Endothelial cell (in vitro differentiated cells): ENCODE measurements at regions not wholly inside any gene's neighbourhood (a gene's known extent, or its start where the extent isn't known, plus 50 kb on each side); places are given as distances from the start of the nearest gene placed in this dataset.
"Not testable (repeated sequence)": the region's sequence is repeated elsewhere in the genome, so short reads cannot be mapped to it uniquely, and the experiment has no call there.

Experiments used
- DNase-seq: peaks from one replicate; pipeline ENCODE4 v3.0.0; 2021; ENCODE audit warnings: low spot score
- H3K27ac Mint-ChIP-seq: one replicate; pipeline ENCODE4 v1.8.0; 2021; ENCODE audit warnings: mixed read lengths, inconsistent platforms; ENCODE audit not compliant: unreplicated experiment
- H3K27me3 Mint-ChIP-seq: one replicate; pipeline ENCODE4 v1.8.0; 2021; ENCODE audit warnings: mild to moderate bottlenecking, moderate library complexity, mixed read lengths, inconsistent platforms; ENCODE audit not compliant: unreplicated experiment
- H3K36me3 Mint-ChIP-seq: one replicate; pipeline ENCODE4 v1.8.0; 2021; ENCODE audit warnings: mild to moderate bottlenecking, low read depth, mixed read lengths, inconsistent platforms; ENCODE audit not compliant: unreplicated experiment
- H3K4me1 Mint-ChIP-seq: one replicate; pipeline ENCODE4 v1.8.0; 2021; ENCODE audit warnings: mild to moderate bottlenecking, mixed read lengths, inconsistent platforms; ENCODE audit not compliant: unreplicated experiment
- H3K4me3 Mint-ChIP-seq: one replicate; pipeline ENCODE4 v1.8.0; 2021; ENCODE audit warnings: mild to moderate bottlenecking, mixed read lengths, inconsistent platforms; ENCODE audit not compliant: unreplicated experiment
- H3K9me3 Mint-ChIP-seq: one replicate; pipeline ENCODE4 v1.8.0; 2021; ENCODE audit warnings: mixed read lengths, inconsistent platforms; ENCODE audit not compliant: unreplicated experiment
- TF ChIP-seq, protein P1 (sequence below): fragments of 200-600 bp; sonication (generic); IDR thresholded peaks from one replicate; pipeline ENCODE4 v1.5.0; 2021; ENCODE audit warnings: antibody characterized with exemption; ENCODE audit not compliant: unreplicated experiment

DNA sequence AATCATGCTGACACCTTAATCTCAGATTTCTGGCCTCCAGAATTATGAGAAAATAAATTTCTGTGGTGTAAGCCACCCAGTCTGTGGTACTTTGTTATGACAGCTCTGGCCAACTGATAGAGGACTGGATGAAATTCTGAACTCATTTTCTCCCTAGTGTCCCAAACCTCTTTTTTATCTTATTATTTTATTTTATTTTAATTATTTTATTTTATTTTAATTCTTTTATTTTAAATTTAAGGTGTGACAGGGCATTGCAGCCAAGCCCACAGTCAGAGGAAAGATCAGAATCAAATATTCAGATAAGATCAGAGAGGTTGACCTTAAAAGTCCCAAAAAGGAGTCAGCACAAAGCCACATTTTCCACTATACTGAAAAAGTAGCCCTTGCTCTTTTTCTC, 228.1 kb downstream of the TFEC start:
- no peaks in the 10 kb centered on the region for H3K9me3 Mint-ChIP-seq
- TF ChIP-seq, protein P1, sequence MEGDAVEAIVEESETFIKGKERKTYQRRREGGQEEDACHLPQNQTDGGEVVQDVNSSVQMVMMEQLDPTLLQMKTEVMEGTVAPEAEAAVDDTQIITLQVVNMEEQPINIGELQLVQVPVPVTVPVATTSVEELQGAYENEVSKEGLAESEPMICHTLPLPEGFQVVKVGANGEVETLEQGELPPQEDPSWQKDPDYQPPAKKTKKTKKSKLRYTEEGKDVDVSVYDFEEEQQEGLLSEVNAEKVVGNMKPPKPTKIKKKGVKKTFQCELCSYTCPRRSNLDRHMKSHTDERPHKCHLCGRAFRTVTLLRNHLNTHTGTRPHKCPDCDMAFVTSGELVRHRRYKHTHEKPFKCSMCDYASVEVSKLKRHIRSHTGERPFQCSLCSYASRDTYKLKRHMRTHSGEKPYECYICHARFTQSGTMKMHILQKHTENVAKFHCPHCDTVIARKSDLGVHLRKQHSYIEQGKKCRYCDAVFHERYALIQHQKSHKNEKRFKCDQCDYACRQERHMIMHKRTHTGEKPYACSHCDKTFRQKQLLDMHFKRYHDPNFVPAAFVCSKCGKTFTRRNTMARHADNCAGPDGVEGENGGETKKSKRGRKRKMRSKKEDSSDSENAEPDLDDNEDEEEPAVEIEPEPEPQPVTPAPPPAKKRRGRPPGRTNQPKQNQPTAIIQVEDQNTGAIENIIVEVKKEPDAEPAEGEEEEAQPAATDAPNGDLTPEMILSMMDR: no peak
- no peak overlapping the region for H3K4me3 Mint-ChIP-seq
- H3K4me1 Mint-ChIP-seq: no peaks in the 10 kb centered on the region
- H3K27ac Mint-ChIP-seq: no peak overlapping the region
- H3K36me3 Mint-ChIP-seq: no peaks in the 10 kb centered on the region
- no peak for DNase-seq
- peaks cover 2% of the 10 kb centered on the region for H3K27me3 Mint-ChIP-seq

DNA sequence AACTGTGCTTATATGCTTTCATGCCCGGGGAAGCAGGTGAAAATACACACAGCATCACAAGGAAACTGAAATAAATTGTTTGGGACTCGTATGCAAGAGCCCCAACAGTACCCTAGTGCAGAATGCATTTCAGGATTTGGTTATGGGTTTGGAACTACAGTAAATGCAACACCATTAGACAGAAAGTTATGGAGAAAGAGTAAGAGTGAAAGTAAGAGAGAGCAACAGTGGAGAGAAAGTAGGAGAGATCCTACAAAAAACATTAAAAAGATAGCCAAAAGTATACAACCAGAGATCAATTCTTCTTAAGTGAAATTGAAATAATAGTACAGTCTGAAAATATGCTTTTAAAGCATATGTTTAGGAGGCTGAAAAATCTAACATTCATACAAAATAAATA, 231.1 kb downstream of the TFEC start:
- TF ChIP-seq, protein P1: no peak
- Mint-ChIP-seq H3K9me3 (no peaks in the 10 kb centered on the region), H3K4me3 (no peak overlapping the region), H3K27me3 (peaks cover 2% of the 10 kb centered on the region), H3K4me1 (no peaks in the 10 kb centered on the region), H3K27ac (no peak overlapping the region), H3K36me3 (no peaks in the 10 kb centered on the region)
- no peak for DNase-seq

DNA sequence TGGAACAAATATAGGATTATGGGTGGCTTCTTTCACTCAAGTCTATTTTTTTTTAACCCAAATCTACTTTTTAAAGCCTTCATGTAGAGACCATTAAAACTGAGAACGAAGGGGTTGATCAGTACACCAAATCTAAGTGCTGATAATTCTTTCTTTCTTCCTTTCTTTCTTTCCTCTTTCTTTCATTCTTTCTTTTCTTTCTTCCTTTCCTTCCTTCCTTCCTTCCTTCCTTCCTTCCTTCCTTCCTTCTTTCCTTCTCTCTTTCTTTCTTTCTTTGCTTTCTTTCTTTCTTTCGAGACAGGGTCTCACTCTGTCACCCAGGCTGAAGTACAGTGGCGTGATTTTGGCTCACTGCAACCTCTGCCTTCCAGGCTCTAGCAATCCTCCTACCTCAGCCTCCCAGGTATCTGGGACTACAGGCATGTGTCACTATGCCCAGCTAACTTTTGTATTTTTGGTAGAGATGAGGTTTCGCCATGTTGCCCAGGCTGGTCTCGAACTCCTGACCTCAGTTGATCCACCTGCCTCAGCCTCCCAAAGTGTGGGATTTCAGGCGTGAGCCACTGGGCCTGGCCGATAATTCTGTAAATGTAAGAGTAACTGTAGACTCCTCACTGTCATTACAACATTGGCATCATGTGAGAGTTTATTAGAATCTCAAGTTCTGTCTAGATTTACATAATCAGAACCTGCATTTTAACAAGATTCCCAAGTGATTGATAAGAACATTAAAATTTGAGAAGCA, 236.4 kb downstream of the TFEC start:
- no peak overlapping the region for H3K27ac Mint-ChIP-seq
- H3K4me3 Mint-ChIP-seq: no peak overlapping the region
- H3K9me3 Mint-ChIP-seq: no peaks in the 10 kb centered on the region
- no peaks in the 10 kb centered on the region for H3K36me3 Mint-ChIP-seq
- TF ChIP-seq, protein P1: no peak
- no peaks in the 10 kb centered on the region for H3K27me3 Mint-ChIP-seq
- no peaks in the 10 kb centered on the region for H3K4me1 Mint-ChIP-seq
- no peak for DNase-seq

DNA sequence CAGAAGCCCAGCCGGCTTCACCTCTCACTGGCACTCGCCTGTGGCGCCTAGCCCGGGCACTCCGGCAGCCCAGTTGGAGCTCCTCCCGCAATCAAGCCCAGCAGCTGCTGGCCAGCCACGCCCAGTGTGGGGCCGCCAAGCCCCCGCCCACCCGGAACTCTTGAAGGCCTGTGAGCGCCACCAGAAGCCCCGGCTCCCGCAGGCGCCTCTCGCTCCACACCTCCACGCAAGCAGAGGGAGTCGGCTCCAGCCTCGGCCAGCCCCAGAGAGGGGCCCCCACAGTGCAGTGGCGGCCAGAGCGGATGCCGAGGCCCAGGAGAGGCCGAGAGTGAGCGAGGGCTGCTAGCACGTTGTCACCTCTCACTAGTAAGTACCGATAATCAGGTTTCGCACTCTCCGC, 240.7 kb downstream of the TFEC start:
- H3K36me3 Mint-ChIP-seq: no peaks in the 10 kb centered on the region
- H3K4me1 Mint-ChIP-seq: no peaks in the 10 kb centered on the region
- TF ChIP-seq, protein P1: no peak
- no peak overlapping the region for H3K4me3 Mint-ChIP-seq
- no peak for DNase-seq
- H3K9me3 Mint-ChIP-seq: no peaks in the 10 kb centered on the region
- H3K27me3 Mint-ChIP-seq: no peaks in the 10 kb centered on the region
- no peak overlapping the region for H3K27ac Mint-ChIP-seq

DNA sequence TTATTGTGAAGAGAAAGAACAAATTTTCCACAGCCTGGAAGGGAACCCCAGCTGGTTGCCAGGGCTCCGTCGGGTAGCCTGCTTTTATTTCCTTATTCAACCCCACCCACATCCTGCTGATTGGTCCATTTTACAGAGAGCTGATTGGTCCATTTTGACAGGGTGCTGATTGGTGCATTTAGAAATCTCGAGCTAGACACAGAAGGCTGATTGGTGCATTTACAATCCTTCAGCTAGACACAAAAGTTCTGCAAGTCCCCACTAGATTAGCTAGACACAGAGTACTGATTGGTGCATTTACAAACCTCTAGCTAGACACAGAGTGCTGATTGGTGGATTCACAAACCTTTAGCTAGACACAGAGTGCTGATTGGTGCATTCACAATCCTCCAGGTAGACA, 241.1 kb downstream of the TFEC start:
- not testable (repeated sequence) for H3K4me1 Mint-ChIP-seq, H3K36me3 Mint-ChIP-seq, H3K27ac Mint-ChIP-seq, H3K9me3 Mint-ChIP-seq, H3K4me3 Mint-ChIP-seq, DNase-seq, H3K27me3 Mint-ChIP-seq
